GM12878 (cell line): ENCODE measurements at regions not wholly inside any gene's neighbourhood (a gene's known extent, or its start where the extent isn't known, plus 50 kb on each side); places are given as distances from the start of the nearest gene placed in this dataset.

Experiments
- BCLAF1 ChIP-seq: fragments of 450-650 bp; IDR thresholded peaks from 2 replicates; pipeline ENCODE4 v1.6.1; 2017; ENCODE audit warnings: antibody characterized with exemption, mild to moderate bottlenecking, moderate library complexity
- POLR2AphosphoS5 ChIP-seq: IDR thresholded peaks from 2 replicates; pipeline ENCODE4 v1.6.1; 2011; ENCODE audit warnings: mild to moderate bottlenecking, low read length, inconsistent platforms
- PRDM15 ChIP-seq: fragments of 450-650 bp; formaldehyde crosslinking; IDR thresholded peaks from 2 replicates; pipeline ENCODE4 v1.4.0; 2020; ENCODE audit warnings: mild to moderate bottlenecking, moderate library complexity
- ZNF274 ChIP-seq: IDR thresholded peaks from one replicate; pipeline ENCODE4 v1.8.0; 2011; ENCODE audit not compliant: insufficient read length, insufficient read depth
- TF ChIP-seq, protein P1 (sequence below): fragments of 450-650 bp; IDR thresholded peaks from 2 replicates; pipeline ENCODE4 v1.6.1; 2017; ENCODE audit warnings: mild to moderate bottlenecking, moderate library complexity
- TF ChIP-seq, protein P2 (sequence below): IDR thresholded peaks from 2 replicates; pipeline ENCODE4 v1.6.1; 2012; ENCODE audit warnings: low read length, inconsistent platforms

DNA sequence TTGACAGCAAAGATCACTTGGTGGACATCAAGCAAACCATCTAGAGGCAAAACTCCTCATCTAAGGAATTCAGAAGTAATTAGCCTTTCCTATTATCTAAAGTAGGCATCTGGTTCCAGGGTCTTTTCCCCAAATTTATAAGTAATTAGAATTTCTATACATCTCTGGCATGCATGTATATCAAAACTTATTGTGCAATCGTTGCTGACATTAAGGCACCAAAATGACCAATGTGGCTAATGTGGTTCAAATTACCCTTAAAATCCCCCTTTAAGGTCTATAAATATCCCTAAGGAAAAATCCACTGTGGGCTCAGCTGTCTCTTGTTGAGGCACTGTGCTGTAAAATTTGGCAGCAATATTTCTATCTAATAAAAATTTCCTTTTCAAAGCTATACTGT lies 695.9 kb upstream of the LRRTM4 start:
- TF ChIP-seq POLR2AphosphoS5: no peak
- TF ChIP-seq BCLAF1: no peak
- TF ChIP-seq, protein P1, sequence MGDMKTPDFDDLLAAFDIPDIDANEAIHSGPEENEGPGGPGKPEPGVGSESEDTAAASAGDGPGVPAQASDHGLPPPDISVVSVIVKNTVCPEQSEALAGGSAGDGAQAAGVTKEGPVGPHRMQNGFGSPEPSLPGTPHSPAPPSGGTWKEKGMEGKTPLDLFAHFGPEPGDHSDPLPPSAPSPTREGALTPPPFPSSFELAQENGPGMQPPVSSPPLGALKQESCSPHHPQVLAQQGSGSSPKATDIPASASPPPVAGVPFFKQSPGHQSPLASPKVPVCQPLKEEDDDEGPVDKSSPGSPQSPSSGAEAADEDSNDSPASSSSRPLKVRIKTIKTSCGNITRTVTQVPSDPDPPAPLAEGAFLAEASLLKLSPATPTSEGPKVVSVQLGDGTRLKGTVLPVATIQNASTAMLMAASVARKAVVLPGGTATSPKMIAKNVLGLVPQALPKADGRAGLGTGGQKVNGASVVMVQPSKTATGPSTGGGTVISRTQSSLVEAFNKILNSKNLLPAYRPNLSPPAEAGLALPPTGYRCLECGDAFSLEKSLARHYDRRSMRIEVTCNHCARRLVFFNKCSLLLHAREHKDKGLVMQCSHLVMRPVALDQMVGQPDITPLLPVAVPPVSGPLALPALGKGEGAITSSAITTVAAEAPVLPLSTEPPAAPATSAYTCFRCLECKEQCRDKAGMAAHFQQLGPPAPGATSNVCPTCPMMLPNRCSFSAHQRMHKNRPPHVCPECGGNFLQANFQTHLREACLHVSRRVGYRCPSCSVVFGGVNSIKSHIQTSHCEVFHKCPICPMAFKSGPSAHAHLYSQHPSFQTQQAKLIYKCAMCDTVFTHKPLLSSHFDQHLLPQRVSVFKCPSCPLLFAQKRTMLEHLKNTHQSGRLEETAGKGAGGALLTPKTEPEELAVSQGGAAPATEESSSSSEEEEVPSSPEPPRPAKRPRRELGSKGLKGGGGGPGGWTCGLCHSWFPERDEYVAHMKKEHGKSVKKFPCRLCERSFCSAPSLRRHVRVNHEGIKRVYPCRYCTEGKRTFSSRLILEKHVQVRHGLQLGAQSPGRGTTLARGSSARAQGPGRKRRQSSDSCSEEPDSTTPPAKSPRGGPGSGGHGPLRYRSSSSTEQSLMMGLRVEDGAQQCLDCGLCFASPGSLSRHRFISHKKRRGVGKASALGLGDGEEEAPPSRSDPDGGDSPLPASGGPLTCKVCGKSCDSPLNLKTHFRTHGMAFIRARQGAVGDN: no peak
- TF ChIP-seq, protein P2, sequence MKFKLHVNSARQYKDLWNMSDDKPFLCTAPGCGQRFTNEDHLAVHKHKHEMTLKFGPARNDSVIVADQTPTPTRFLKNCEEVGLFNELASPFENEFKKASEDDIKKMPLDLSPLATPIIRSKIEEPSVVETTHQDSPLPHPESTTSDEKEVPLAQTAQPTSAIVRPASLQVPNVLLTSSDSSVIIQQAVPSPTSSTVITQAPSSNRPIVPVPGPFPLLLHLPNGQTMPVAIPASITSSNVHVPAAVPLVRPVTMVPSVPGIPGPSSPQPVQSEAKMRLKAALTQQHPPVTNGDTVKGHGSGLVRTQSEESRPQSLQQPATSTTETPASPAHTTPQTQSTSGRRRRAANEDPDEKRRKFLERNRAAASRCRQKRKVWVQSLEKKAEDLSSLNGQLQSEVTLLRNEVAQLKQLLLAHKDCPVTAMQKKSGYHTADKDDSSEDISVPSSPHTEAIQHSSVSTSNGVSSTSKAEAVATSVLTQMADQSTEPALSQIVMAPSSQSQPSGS: no peak
- TF ChIP-seq ZNF274: no peak
- no peak for TF ChIP-seq PRDM15 (CRISPR knock-in tag)
